Muscle of arm (tissue), 1 donor: ENCODE measurements at regions not wholly inside any gene's neighbourhood (a gene's known extent, or its start where the extent isn't known, plus 50 kb on each side); places are given as distances from the start of the nearest gene placed in this dataset.
"Not testable (repeated sequence)": the region's sequence is repeated elsewhere in the genome, so short reads cannot be mapped to it uniquely, and the experiment has no call there.

Experiments used
- DNase-seq: peaks from one replicate; pipeline ENCODE4 v3.0.0-alpha.2; 2013

DNA sequence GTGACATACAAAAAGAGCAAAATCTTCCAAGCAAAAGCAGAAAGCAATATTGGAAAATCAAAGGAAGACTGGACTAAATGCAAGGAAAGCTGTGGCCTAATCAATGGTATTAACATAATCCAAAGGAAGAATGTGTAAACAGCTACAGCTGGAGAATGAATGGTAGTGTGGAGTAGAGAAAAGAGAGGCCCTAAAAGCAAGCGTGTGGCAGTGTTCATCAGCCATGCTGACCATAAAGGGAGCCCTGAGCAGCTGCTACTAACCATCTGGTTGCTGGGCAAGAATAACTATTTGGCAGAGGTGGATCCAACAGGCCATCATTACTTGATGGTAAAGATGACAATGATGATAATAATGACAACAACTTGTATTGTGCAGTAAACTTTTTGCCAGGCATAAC is 148.5 kb upstream of the BEND6 start:
- DNase-seq: no peak

DNA sequence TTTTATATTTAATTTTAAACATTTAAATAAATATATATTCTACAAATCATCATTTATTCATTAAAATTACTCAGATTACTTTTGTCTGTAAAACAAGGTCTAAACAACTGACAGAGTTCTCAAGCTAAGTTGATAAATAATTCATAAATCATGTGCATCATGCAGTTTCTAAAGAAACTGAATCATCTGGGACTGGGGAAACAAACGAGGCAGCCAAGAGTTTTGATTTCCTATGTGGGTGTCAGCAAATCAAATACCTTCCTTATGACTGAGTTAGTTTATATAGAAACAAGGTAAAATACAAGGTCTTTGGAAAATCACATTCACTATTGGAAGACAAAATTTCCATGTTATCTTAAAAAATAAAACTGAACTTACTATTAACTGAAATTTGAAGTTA is 149.9 kb upstream of the BEND6 start:
- DNase-seq: no peak

DNA sequence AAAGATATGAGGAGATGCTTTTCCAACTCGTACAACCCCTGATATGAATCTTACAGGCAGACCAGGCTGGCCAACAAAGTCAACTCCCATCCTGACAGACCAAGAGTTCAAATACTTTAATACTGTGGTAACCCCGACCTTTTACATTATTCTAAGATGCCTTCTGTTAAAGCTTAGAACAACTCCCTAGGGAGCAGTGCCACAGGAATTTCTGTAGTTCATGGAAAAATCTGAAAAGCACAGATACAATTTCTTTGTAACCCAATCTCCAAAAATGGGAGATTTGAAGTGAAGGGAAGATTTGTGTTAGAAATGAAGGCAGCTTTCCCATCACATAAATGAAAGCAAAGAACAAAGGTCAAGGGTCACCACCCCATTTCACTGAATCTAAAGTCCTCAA is 151.3 kb upstream of the BEND6 start:
- no peak for DNase-seq

DNA sequence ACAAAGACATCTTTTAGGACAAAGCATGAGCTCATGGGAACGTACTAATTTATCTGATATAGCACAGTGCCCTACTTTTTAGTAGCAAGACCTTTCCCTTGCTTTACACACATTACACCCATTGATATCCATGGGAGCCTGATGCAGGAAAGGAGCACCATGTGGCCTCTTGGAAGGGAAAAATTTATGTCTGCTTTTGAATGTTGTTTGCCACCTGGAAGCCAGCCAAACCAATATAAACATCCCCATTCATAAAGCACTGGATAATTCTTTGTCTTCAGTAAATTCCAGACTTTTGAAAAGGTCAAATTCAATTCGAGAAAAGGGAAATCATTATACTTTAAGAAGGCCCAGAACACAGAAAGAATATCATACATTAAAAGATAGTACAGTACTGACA is 152.3 kb upstream of the BEND6 start:
- no peak for DNase-seq

DNA sequence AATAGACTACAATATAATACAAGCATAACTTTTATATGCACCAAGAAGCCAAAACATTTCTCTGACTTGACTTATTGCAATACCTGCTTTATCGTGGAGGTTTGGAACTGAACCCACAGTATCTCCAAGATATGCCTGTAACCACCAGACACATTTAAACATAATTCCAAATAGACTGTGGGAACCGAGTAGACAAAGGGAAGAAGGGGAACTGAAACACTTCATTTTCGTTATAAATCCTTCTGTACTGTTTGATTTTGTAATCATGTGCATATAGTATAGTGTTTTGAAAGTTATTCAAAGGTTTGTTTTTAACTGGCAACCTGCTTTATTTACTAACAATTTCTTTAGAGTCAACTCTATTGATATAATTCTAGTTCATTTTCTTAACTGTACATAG is 154.9 kb upstream of the BEND6 start:
- no peak for DNase-seq

DNA sequence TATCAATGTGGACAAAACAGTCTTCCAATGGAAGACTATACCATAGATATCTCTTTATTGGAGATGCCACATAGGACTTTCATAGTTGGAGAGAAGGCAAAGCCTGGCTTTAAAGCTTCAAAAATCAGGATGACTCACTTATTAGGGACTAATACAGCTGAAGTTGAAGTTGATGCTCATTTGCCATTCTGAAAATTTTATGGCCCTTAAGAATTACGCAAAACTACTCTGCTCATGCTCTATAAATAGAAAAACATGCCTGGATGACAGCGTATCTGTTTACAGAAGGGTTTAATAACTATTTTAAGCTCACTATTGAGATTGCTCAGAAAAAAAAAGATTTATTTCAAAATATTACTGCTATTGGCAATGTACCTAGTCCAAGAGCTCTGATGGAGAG is 155.5 kb upstream of the DST start:
- no peak for DNase-seq

DNA sequence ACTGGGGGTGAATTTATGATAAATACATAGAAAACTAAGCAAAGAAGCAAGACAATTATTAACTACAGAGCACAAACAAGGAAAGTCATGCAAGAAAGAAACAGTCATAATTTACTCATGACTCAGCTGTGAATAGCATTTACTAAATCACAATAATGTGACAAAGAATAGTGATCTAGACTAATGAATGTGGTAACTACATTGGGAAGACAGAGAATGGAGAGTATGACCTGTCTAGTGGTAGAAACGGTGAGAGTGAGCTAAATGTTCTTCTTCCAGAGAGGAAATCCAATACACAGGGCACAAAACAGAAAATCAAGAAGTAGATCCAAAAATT is 153.5 kb upstream of the DST start:
- DNase-seq: no peak

DNA sequence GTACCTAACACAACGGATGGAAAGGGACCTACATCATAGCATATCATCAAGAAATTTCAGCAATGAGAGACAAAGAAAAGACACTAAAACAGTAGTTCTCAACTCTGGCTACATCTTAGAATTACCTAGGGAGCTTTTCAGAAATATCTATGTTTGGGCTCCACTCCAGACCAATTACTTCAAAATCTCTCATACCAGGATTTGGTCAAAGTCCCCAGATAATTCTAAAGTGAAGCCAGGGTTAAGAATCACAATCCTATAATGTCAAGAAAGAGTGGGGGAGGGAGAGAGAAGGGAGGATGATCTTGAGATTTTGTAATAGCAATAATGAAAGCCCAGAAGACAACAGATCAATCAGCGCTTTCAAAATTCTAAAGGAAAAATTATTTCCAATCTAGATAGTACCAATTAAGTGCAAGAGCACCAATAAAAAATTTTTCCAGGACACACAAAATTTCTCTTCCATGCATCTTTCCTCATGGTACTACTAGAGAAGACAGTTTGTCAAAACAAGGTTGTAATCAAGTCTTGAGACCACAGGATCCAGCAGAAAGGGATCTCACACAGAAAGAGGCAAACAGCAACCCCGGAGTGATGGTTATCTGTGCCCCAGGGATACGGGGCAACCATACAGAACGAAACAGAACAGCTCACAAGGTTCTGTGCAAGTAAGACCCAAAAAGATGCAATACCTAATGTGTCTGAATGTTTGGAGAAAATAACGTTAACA is 152.9 kb upstream of the DST start:
- DNase-seq: no peak

DNA sequence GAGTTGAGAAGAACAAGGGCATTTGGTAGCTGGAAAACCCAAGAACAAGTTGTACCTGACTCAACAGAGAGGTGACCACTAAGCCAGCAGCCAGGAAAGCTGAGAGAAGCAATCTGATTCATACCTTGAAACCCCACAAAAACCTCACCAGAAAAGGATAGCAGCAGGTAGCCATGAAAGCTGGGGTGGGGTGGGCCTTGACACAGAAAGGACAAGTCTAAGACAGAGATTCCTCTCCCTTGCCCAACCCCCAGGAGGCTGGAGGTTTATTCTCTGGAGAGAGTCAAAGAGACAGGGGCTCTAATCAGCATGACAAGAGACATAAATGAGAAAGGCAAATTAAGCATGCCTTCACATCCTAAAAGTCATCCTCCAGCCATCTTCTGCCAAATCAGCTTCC is 151.7 kb upstream of the DST start:
- no peak for DNase-seq

DNA sequence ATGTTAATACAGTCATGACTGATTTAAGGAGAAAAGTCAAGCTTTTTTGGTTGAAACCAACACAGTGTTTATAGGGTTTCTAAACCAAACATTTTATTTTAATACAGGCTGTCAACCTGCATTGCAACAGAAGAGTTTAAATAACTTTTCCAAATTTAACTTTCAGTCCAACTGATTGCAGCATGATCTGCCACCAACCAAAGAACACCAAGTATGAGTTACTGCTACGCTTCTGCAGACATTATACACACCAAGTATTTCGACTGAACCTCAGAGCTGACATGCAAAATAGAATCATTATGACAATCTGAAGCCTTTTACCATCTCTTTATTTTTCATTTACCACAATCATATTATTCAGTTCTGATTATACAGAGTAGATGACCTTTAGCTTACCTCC is 151.2 kb upstream of the DST start:
- no peak for DNase-seq

DNA sequence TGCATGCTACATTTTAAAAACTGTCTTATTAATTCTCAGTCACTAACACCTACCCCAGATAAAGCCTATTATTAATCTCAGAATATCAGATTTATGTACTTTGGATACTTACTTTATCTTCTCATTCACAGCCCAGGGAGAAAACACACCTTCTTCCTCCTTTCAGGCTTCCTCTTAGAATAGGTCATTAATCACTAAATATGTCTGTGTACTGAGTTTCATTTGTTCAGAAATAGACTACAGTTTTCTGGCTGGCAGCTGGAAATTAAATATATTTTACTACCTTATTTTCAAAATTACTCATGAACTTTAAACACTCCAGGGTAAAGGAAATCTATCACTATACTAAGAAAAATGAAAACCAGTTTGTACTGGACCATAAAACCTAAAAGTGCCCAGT is 147.7 kb upstream of the DST start:
- no peak for DNase-seq

DNA sequence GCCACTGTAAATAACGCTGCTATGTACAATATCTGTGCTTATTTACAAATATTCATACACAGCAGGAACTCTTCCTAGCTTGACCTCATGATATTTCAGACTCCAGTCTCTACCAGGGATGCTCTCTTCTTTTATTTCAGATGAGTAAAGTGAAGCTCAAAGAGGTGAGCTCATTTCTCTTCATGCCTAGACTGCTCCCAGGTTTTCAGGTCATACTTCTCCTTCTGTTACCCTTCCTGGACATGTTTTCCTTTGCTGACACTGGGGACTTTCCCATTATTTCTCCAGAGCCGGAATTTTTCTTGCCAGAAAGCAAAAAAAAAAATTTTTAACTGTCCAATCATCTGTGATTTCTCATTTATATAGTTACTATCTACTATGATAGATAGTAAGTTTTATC is 147.2 kb upstream of the DST start:
- no peak for DNase-seq

DNA sequence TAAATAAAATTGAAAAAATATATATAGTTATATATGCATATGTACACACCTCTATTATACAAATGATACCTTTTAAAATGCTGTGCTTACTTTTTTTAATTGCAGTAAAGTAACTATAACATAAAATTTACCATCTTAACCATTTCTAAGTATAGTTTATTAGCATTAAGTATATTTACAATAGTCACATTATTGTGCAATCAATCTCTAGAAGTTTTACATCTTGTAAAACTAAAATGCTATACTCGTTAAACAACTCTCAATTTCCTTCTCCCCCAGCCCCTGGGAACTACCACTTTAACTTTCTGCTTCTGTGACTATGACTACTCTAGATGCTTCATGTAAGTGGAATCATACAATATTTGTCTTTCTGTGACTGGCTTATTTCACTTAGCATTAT is 146.7 kb upstream of the DST start:
- DNase-seq: no peak

DNA sequence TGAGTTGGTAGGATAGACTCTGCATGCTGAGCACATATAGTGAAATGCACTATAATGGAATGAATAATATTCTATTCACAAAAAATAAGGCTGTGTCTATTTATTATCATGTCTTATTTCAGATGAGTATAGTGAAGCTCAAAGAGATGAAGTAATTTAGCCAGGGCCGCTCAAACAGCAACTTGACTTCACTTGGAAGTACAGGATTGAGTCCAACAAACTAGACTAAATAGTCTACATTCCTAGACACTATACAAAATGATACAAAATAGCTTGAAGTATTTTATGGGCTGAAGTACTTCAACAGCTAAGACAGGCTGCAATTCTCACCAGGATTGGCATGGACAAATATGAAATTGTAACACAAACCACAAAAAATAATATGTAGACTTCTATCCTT is 144.5 kb upstream of the DST start:
- DNase-seq: no peak

DNA sequence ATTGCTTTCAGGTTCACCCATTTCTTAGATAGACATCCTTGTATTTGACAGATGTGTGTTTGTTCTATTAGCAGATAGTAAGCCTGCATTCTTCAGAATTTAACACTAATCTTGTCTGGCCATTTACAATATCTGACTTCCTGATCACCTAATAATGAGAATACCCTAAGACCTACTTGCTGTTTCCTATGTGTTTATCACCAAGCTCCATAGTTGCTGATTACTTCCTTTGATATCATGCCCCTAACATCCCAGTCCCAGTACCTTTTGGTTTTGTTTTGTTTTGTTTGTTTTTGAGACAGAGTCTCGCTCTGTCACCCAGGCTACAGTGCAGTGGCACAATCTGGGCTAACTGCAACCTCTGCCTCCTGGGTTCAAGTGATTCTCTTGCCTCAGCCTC is 143.6 kb upstream of the DST start:
- DNase-seq: no peak

DNA sequence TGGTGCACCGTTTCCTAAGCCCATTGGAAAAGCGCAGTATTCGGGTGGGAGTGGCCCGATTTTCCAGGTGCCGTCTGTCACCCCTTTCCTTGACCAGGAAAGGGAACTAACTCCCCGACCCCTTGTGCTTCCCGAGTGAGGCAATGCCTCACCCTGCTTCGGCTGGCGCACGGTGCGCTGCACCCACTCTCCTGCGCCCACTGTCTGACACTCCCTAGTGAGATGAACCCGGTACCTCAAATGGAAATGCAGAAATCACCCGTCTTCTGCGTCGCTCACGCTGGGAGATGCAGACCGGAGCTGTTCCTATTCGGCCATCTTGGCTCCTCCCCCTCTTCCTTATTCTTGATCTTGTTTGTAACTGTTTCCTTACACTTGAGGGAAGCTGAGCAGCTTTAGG is 142.8 kb upstream of the DST start:
- not testable (repeated sequence) for DNase-seq

DNA sequence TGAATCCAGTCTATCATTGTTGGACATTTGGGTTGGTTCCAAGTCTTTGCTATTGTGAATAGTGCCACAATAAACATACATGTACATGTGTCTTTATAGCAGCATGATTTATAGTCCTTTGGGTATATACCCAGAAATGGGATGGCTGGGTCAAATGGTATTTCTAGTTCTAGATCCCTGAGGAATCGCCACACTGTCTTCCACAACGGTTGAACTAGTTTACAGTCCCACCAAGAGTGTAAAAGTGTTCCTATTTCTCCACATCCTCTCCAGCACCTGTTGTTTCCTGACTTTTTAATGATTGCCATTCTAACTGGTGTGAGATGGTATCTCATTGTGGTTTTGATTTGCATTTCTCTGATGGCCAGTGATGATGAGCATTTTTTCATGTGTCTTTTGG is 137.4 kb upstream of the DST start:
- DNase-seq: not testable (repeated sequence)

DNA sequence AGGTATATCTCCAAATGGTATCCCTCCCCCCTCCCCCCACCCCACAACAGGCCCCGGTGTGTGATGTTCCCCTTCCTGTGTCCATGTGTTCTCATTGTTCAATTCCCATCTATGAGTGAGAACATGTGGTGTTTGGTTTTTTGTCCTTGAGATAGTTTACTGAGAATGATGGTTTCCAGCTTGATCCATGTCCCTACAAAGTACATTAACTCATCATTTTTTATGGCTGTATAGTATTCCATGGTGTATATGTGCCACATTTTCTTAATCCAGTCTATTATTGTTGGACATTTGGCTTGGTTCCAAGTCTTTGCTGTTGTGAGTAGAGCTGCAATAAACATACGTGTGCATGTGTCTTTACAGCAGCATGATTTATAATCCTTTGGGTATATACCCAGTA is 135.8 kb upstream of the DST start:
- DNase-seq: not testable (repeated sequence)

DNA sequence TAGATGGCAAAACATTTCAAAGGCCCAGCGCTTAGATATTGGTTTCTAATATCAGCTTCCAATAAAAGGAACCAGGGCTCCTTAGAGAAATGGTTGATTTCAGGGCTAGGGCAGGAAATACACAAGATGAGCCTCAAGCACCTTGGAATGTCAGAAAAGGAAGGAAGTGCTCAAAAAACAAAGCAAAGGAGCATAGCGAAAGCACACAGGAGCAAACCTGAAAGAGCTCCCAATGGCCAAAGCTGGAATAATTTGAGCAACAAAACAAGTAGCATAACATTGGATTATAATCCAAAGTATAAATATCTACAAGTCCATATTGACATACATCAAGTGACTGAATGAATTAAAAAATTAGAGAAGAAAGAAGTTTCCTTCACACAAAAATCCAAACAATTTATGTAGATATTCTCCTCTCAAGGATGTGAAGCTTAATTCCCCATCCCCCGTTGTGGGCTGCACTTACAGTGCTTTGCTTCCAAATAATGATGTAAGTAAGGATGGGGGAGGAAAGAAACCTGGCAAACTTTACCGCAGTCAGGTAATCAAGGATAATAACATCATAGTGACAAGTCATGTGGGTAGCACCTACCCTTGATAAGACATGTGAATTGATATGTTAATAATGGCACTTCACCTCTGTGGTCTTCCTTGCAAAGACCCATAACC is 132.9 kb upstream of the DST start:
- no peak for DNase-seq

DNA sequence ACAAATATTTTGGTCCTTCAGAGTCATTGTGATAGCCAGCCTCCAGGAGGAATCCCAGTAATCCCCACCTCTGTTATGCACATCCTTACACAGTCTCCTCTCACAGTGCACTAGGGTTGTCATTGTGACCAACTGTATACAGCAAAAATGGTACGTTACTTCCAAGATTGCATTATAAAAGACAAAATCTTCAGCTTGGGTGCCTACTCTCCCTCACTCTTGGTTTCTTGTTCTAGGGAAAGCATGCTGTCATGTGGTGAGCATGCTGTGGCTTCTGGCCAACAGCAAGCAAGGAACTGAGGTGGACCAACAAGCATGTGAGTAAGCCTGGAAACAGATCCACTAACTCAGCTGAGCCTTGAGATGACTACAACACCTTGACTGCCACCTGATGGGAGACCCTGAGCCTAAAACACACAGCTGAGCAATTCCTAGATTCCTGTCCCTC is 130.1 kb upstream of the DST start:
- DNase-seq: no peak

DNA sequence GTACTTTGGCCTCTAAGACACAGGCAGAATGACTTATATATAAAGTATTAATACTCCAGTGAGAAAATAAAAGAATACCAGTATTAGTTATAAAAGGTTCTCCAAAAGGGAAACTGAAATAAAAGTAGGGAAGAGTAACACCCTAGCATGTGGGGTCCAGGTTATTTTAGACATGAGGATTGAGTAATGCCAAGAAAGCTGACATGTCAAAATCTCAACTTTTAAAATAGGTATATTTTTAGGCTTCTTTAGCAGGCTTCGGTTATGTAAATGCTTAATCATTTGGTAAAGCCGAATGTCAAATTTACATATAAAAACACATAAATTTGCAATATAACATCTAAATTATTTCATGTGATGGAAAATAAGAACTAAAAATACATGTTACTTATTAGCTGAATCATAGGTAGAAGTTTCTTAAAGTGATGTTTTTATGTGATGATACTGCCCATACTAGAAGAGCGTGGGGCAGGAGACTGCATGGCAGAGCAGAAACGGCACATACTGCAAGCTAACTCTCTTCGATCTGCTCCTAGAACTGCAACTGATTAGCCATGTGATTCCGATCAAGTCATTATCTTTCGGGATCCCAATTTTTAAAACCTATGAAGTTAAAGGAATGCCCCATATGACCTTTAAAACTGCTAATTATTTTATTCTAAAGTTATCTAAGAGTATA is 129.4 kb upstream of the DST start:
- DNase-seq: no peak

DNA sequence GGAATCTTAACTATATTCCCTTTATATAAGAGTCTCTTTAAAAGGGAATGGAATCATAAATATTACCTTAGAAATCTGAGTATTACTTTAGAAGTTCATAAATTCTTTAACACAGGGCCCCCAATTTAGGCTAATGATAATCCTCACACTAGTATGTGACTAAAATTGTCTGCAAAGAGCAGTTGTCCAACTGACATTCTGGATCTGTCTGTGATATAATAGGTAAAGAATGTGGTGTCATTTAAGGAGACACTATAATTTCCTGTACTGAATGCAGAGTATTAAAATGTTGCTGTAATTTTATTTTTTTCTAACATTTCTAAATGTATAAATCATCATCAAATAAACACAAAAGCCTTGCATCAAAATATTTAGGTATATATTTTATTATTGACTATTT is 128.5 kb upstream of the DST start:
- DNase-seq: no peak

DNA sequence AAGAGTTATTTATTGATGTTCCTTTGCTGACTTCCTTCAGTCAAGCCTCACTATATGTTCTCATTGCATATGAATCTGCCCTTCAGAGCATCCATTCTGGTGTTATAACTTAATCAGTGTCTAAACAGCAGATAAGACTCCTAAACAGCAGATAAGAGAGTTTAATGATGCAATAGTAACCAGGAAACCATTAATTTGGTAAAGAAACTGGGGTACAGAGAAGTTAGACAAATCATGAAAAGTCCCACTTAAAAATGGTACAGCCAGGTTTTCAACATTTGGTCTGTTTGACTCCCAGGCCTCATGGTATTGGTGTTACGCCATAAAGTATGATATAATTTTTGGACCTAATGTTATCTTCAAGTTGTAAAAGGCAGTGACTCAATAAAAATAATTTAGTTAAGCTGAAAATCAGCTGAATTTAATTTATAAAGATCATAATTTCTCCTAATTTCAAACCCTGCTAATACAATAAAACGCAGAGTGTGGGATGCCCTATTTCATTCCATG is 127.4 kb upstream of the DST start:
- DNase-seq: no peak
